Stimulated activated CD4-positive, alpha-beta T cell treated with anti-CD3 and anti-CD28 coated beads, Interleukin-2, amount 100 ng/mL, for 48 hours (primary cell): ENCODE measurements at regions not wholly inside any gene's neighbourhood (a gene's known extent, or its start where the extent isn't known, plus 50 kb on each side); places are given as distances from the start of the nearest gene placed in this dataset.

Experiments
- DNase-seq, 2 donors: peaks; one replicate each; pipeline ENCODE4 v3.0.0-alpha.2; 2020

DNA sequence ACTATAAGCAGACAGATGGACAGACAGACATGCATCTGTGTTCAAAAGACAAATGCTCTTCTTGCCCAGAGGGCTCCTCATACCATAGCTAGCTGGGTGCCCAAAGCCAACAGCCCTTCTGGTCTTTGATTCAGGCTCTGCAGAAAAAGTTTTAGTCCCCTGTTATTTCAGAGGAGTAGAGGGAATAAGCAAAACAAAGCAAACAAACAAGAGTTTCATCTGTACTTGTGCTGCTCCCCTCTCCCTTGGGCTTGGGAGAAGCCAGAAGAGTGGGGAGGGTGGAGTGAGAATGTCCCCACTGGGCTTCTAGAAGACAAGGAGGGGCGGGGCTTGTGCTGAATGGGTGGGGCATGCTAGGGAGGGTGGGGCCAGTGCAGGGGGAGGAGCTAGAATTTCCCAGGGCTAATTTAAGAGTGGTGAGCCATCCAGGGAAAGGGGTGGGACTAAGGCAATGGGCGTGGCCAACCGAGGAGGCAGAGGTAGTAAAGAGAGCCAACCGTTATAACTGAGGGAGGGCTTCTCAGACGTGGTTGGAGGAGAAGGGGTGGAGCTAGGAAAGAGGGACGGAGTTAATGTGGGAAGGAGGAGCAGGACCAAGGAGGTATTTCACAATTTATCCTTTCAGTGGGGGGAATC, 101.2 kb upstream of the MGMT start:
- peak in 1 of 2 donors; percentile 0 for DNase-seq

DNA sequence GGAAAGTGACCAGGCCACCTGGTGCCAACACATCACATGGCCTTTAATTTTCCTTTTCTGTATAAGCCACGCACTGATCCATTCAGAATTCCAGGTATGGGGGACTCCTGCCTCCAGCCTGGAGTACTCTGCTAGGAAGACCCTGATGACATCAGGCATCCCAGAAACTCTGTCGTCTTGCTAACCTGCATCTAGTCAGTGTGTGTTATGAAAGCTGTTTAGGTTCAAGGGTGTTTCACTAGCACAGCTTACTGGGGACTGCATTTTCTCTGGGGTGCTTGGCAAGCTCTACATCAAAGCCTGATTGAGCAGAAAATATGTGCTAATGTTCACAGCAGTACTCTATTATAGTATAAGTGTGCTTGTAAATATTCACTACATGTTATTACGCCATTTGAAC, 100.6 kb upstream of the MGMT start:
- DNase-seq: no peak

DNA sequence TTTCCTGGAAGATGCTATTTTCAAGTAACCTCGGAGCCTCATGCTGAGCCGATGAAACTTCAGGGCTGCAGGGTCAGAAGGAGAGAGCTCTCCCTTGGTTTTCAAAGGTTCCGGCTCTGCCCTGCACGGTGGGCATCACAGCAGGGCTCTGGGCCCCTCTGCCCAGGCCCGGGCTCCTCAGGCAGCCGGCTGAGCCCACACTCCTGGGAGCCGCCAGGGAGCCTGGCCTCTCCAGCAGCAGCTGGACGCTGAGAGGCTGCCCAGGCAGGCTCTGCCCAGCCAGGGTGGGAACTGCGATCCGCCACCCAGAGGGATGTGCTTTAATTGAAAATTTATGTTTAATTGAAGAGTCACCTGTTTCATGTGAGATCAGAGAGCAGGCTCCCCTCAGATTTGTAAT, 97.5 kb upstream of the MGMT start:
- no peak for DNase-seq

DNA sequence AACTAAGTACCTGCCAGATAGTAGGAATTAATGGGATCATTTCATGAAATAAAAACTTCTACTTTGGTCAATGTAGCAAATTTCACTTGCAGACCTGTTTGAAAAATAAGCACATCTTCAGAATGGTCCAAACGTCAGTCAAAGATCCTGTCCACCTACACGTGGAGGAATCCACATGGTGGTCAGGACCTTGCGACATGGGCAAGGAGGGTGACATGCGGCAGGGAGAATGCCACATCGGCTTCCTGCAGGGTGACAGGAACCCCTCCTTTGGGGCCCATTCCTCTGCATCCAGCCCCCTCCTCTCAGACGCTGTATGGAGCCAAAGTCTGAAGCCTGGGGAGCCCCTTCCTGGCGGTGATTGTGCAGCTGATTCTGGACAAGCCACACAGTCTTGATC, 95.5 kb upstream of the MGMT start:
- no peak for DNase-seq

DNA sequence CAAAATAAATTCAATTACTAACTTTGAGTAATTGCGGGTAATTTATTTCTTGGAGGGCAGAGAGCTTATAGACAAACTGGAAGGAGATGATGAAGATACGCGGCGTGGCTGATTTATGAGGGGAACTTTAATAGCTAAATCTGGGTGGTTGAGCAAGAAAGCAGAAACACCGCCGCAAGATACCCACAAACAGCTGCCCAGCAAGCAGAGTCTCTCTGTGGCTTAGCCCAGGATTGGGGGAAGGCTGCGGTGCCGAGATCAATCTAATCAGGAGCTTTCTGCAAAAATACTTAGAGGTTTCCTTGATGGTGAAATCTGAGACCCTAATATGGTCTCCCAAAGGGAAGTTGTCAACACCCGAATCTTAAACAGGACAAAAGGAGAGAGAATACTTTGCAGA, 94.9 kb upstream of the MGMT start:
- no peak for DNase-seq

DNA sequence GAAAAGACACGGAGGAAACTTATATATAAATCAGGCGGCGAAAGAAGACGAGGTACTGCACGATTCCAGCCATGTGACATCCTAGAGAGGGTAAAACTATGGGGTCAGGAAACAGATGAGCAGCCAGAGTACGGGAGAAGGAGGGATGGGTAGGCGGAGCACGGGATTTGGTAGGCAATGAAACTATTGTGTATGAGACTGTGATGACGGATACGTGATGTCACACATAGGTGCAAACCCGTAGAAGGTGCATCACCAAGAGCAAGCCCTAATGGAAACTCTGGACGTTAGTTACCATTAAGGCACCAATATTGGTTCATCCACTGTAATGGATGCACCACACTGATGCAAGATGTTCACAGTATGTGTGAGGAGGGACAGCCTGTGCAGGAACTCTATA, 93.8 kb upstream of the MGMT start:
- no peak for DNase-seq

DNA sequence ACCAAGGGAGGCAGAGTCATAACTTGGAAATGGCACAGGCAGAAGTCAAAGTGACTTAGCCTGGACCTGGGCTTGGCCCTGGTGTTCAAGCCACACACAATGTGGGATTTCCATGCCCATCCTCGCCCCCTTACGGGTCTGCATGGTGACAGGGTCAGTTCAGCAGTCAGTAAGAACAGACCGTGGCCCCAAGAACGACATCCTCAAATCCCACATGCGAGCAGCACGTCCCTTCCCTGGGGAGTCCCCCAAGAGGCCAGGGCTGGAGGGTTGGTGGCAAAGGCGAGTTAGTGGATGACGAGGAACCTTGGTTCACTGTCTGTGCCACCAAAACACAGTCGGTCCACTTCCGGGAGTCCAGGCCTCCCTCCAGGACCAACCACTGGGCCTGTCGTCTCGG, 93.3 kb upstream of the MGMT start:
- no peak for DNase-seq

DNA sequence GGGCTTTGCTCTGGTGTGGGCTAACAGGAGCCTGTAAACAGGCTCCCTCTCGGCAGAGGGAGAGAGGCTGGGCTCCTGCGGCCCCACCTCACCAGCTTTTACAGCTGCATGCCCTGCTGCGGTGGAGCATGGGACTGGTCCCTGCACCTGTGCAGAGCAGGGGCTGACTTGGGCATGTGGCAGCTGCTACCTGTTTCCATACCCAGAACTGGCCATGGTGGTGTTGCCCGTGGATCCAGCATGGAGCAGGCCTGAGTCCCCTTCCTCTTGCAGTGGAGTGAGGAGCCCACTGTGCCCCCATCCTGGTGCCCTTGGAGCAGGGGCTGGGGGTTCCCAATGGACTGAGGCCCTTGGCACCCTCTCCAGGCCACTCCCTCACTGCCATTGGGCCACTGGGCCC, 91.9 kb upstream of the MGMT start:
- no peak for DNase-seq

DNA sequence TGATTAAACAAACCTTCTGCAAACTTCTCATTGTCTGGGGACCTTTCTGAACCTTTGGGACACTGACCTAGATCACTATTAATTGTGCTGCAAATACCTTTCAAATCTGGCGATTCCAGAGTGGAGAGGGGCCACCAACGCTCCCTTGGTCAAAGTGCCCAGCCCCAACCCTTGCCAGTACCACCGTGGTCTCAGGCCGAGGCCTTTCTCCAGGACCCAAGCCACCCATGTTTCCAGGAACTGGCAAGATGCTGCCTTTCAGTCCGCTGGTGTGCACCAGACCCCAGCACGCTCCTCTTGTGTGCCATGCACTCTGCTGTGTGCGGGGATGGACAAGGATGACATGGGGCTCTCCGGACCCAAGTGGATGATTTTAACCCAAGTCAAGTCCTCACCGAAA, 91.1 kb upstream of the MGMT start:
- DNase-seq: no peak

DNA sequence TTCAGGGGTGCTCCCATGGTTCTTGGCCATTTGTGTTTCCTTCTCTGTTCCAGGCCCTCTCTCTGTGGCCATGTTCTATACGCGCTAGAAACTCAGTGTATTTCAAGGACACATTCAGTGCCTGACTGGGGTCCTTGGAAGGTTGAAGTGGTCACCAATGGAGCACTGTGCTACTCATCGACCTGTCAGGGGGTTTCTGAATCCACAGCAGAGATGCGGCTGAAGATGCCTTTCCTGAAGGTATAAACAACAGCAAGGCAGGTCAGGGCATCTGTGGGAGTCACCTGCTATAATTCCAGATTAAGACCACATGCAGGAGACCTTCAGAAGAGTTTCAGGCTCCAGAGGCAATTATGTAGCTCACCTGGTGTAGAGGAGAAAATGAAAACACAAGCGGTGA, 86.8 kb upstream of the MGMT start:
- DNase-seq: no peak

DNA sequence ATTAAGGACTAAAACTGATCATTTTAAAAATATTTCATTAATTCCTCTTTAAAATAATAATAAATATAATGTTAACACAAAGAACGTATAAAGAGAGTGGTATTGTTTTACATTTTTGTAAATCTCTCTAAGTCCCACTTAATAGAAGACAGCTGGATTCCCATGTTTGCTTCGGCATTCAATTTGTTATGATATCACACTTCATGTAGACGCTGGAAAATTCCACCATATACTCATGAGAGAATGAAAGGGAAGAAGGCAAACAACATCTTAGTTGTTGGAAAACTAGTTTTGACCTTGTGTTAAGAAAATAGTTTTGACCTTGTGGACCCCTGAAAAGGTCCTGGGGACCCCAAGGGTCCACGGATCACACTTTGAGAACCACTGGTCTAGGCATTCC, 85.3 kb upstream of the MGMT start:
- DNase-seq: no peak

DNA sequence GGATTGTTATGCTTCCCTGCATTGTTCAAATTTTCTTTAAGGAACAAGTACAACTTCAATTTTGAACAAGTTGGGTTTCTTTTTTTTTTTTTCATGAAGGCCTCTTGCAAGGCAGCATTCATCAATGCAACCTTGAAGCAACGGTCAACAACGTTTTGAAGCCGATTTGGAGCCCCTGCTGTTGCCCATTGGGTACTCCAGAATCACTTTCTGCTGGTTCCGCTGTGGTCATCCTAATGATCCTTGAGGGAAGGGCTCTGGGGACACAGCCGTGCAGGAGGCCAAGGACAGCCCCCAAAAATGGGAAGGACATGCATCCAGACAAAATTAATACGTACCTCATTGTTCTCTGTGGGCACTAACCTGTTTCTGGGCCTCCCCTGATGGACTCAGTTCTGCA, 84.6 kb upstream of the MGMT start:
- DNase-seq: no peak

DNA sequence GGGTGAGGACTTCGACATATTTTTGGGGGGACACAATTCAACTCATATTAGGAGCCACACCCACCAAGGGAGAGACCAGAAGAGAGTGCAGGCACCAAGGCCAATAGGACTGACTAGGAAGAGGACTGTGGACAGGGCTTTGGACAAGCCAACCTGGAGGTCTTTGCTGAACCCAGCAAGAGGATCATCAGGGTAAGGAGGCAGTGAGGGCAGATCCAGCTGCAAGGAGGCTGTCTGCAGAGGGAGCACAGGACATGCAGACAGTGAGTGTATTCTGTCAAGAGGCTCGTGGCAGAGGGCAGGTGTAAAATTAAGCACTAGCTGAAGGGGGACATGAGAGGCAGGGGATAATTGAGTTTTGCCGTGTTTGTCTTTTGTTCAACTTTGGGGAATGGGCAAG, 83.4 kb upstream of the MGMT start:
- no peak for DNase-seq

DNA sequence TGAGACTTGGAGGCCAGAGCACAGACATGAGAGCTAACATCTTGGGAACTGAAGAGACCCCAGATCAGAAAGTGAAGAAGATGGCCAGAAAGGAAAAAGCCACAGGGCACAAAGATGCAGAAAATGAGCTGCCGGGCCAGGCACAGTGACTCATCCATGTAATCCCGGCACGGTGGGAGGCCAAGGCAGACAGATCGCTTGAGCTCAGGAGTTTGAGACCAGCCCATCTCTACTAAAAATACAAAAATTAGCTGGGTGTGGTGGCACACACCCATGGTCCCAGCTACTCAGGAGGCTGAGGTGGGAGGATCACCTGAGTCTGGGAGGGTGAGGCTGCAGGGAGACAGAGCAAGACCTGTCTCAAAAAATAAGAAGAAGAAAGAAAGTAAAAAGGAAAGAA, 81.4 kb upstream of the MGMT start:
- no peak for DNase-seq

DNA sequence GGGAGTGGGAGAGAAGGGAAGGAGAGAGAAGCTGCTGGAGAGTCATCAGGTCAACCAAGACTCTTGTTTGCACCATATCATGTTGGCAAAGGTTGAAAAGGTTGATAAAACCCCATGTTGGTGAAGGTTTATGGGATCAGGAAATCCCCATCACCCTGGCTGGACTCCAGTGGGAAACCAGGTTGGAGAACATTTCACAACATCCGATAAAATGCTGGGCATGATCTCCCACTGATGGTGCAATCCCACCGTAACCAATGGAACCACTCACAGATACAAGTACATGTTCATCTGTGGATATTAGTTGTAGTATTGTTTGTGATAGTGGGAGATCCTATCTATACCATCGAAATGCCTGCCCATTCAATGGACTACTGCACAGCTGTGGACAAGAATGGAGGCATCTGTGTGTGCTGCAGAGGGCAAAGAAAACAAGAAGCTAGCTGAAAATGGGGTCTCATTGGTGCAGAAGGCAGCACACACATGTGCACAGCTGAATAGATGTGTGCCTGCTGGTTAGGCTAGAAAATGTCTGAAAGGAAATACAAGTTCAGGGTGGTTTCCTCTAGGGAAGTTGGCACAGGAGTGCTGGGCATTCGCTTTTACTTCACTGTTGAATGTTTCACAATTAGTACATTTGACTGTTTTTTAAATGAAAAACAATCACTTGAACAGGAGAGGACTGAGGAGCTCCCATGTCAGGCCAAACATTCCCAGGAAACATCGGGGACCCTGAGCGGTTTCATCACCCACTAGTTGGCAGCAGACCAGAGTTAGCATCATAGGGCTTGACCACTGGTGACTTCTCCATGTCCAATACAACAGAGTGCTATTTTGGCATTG, 80.4 kb upstream of the MGMT start:
- DNase-seq: no peak

DNA sequence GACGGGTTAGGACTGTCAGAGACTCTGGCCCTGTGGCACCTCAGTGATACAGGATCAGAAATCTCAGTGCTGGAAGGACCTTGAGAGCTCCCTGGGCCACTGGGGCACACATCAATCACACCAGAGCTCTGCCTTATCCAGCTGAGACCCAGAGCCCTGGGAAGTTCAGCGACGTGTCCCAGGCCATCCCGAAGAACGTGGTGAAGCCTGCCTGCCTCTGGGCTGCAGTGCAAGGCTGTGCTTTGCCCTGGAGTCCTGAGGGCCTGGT, 79.8 kb upstream of the MGMT start:
- DNase-seq: no peak

DNA sequence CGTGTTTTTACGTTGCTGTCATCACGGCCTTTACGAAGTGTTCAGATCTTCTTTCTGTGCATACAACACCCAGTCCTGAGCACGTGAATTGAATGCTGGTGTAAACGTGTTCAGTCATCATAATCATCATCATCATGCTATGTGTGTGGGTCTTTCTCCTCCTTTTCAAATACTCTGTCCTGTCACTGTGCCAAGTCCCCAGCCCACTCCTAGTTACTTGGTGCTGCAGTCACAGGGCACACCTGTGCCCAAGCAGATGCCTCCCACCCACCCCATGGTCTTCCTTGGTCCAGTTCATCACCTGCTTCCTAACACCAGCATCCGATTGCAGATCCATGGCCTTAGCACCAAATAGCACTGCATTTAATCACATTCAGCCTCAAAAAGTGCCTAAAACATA, 78.6 kb upstream of the MGMT start:
- no peak for DNase-seq

DNA sequence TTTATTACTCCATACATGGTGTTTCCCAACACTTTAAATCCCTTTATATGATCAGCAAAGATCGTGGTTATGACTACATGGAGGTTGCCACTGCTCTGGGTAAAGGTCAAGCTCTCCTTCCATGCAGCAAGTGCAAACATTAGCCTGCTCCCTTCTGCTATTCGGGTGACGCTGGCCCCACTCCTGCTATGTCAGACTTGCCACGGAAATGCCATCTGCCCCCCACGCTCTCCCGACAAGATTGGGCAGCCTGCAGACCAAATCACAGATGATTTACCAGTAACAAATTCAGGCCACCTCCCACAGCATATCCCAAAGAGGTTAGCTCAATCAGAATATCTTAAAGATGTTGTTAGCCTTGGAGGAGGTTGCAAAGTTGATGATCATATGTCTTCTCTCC, 77.8 kb upstream of the MGMT start:
- no peak for DNase-seq

DNA sequence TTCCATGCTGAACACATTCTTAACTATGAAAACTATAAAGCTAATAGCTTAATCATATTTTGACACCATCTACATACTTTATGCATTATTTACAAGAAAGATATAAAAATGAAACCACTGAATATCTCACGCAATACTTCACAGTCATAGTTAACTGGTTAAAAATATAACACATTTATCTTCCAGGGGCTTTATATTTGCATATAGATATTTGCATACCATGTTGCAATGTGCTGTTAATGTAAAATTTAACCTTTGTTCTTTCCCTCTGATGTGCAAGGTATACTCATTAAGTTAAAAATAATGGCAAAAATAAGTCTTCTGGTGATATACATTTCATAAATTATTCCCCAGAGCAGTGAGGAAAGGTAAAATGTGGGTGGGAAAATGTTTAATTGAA, 76.9 kb upstream of the MGMT start:
- no peak for DNase-seq

DNA sequence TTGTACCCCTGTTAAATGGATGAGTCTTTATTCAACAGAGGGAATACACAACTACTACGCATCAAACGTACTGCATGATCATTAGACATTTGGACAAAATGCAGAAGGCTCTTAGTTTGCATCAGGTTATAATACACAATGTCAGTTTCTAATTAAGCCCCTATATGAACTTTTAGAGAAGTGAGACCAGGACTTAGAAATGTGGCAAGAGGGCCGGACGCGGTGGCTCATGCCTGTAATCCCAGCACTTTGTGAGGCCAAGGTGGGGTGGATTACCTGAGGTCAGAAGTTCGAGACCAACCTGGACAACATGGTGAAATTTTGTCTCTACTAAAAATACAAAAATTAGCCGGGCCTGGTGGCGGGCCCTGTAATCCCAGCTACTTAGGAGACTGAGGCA, 76.3 kb upstream of the MGMT start:
- DNase-seq: no peak

DNA sequence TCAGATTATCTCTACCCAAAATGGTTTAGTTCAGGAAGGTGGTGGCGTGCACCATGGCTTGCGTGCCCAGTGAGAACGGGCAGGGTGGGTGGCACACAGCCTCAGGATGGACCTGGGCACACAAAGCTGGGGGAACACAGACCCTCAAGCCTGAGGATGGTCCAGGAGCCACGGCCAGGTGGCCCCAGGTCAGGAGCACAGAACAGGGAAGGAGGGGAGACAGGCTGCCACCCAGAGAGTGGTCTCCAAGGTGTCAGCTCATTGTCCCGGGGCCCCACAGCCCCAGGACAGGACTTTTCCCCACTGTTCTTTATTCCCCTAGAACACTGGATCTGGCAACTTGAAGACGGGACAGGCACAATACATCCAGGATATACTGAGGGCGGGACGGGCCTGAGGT, 75.6 kb upstream of the MGMT start:
- no peak for DNase-seq

DNA sequence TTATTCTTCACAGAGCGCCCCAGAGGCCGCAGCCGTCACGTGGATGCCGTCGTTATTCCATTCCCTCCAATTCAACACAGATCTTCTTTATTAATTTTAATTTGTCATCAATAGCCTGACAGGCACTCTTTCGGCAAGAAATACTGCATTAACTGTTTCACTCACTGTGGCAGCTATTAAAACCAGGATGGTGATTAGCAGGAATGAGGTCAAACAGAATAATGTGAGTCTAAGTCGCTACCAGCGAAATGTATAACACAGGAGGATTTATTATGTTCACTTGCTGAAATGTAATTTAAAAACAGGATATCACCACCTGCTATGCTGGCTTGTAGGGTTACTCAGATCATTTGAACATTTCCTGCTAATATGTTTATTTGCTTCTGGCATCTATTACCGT, 74.2 kb upstream of the MGMT start:
- DNase-seq: no peak

DNA sequence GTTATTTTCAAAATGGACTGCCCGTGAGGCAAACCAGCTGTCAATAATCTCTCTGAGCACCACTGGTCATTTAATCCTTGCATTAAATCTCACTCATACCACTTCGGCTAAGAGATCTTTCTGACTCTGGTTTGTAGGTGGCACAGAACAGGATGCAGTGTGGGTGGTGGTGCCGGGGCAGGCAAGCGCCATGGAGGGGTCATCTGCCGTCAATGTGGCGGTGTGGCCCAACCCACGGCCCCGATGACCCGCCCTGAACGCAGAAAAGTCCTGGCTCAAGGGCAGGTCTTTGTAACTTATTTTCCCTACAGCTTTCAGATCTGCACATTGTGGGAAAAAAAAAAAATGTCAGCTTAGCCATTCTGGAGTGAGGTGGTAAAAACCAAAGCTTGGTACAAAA, 73.2 kb upstream of the MGMT start:
- DNase-seq: no peak

DNA sequence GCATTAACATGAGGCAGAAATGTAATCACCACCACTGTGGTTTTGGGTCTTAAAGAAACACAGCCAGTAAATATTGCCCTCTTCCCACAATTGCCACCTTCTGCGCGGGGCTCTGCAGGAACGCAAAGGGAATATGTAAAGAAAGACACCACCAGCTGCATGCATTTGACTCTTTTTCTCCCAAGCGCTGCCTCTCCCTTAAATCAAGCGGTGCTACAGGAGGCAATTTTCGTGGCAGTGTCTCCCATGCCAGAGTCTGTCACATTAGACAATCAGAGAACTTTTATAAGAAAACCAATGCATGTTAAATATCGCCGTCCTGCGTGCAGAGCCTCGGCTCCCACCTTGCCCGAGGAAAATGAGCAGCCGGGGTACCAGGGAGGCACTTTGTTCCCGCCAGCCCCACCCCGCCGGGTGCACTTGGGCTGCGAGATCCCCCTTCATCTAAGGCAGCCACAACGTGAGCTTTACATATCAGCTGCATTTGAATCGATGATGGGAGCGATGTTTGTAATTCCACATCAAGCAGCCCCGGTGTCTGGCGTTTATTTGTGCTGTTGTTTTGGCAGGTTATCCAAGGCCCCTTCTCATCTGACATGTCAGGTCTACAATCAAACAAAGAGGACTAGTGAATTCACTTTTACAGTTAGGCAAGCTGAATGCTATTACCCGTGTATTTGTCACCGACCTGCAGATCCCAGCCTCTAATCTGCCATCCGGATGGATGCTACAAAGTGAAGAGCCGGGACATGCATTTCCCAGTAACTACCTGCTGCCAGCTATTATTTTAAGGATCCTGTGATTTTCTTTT, 72.3 kb upstream of the MGMT start:
- no peak for DNase-seq
